ENCODE measurements at regions not wholly inside any gene's neighbourhood (a gene's known extent, or its start where the extent isn't known, plus 50 kb on each side); places are given as distances from the start of the nearest gene placed in this dataset.

DNA sequence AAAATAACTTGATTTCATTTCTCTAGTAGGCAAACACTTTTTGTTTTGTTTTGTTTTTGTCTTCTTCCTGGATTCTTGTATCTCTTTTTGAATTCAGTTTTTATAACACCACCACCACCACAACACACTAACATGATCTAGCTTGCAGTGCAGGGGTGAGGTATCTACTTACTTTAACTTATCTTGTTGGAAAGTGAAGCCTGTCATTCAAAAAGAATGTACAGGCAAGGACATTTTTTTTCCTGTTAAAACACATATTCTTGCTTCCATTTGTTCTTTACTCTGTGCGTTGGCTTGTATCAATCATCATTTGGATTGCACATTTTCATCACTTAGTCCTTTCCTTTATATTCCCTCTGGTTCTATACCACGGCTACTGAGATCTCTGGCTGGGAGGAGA, 824.2 kb downstream of the PLCL1 start:
- TF ChIP-seq, protein P1, sequence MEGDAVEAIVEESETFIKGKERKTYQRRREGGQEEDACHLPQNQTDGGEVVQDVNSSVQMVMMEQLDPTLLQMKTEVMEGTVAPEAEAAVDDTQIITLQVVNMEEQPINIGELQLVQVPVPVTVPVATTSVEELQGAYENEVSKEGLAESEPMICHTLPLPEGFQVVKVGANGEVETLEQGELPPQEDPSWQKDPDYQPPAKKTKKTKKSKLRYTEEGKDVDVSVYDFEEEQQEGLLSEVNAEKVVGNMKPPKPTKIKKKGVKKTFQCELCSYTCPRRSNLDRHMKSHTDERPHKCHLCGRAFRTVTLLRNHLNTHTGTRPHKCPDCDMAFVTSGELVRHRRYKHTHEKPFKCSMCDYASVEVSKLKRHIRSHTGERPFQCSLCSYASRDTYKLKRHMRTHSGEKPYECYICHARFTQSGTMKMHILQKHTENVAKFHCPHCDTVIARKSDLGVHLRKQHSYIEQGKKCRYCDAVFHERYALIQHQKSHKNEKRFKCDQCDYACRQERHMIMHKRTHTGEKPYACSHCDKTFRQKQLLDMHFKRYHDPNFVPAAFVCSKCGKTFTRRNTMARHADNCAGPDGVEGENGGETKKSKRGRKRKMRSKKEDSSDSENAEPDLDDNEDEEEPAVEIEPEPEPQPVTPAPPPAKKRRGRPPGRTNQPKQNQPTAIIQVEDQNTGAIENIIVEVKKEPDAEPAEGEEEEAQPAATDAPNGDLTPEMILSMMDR (IDR thresholded peaks at IDR 0.05): no peak
- TF ChIP-seq POLR2A (IDR thresholded peaks at IDR 0.05): no peak

Measured in thyroid gland (tissue), 4 donors.